ENCODE measurements at regions not wholly inside any gene's neighbourhood (a gene's known extent, or its start where the extent isn't known, plus 50 kb on each side); places are given as distances from the start of the nearest gene placed in this dataset.

DNA sequence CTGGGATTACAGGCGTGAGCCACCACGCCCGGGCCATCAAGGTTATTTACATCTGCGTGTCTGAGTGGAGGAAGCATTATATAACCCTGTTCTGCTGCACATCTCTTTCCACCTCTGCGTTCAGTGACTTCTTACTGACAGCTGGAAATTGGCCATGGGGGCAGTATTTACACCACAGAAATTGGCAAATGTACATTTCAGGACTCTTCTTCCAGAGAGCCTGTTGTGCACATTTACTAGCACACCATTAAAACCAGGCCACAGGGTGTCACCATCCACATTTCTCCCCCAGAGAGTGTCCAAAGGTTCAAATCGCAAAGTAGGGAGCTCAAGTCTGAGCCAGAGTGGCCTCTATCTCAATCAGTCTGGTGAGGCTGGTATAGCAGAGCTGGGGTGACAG lies 62.9 kb upstream of the SNX9 start:
- Histone ChIP-seq H3K9ac (no peak overlapping the region), H4K20me1 (peaks cover 0 to 19% (median 0%) of the 10 kb centered on the region in 11 experiments; a peak in 3 of 22 replicates), H3K4me3 (no peak overlapping the region), H3K4me2 (peak overlapping the region; percentile 81 to 97 (median 92)), H3K27ac (peak overlapping the region in 3 of 11 experiments; percentile 49 to 65 (median 52); a peak in 5 of 22 replicates), H3K36me3 (no peaks in the 10 kb centered on the region), H3K4me1 (peaks cover 50 to 70% (median 62%) of the 10 kb centered on the region in 10 experiments), H3K9me3 (replicated peaks in 1 of 11) (no peaks in the 10 kb centered on the region), H3K27me3 (peaks cover 0 to 22% (median 0%) of the 10 kb centered on the region in 11 experiments; a peak in 5 of 22 replicates)
- TF ChIP-seq Cebpa-rat (IDR thresholded peaks at IDR 0.05): no peak

DNA sequence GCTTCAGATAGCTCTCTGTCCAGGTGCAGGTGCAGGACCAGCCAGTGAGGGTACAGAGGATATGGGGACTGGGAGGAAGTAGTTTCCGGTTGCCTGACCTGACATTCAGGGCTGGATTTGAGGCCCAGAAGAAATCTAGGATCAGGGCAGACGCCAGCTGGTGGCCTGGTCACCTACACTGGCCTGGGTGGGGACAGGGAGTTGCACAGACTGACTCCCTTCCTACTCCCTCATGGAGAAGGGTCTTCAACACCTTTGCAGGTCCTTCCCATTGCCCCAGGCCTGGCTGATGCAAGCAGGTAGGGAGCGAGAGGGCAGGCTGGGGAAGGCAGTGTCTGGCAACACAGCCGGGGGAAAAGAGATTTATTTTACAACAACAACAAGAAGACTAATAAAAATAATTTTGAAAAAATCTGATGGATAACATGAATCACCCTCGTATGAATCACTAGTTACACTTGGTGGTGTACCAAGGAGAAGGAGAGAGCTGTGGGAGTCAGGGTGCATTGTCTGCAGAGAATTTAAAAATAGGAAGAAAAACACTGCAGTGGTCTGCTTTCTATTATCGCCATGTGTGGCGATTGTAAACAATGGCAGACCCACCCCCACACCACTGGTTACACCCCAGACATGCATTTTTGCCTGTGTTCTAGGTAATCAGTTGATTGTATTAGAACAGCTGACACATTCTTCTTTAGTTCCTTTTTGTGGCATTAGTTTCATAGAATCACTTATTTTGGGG lies 62.3 kb upstream of the SNX9 start:
- no peaks in the 10 kb centered on the region for H3K36me3 ChIP-seq
- H3K27ac ChIP-seq: peak overlapping the region in 3 of 11 experiments; percentile 49 to 65 (median 52); a peak in 5 of 22 replicates
- H3K4me3 ChIP-seq: no peak overlapping the region
- H3K9ac ChIP-seq: peak overlapping the region in 1 of 11 experiments; percentile 50; a peak in 2 of 22 replicates
- peaks cover 0 to 22% (median 0%) of the 10 kb centered on the region in 11 experiments; a peak in 5 of 22 replicates for H3K27me3 ChIP-seq
- peak overlapping the region; percentile 81 to 97 (median 92) for H3K4me2 ChIP-seq
- peaks cover 0 to 19% (median 0%) of the 10 kb centered on the region in 11 experiments; a peak in 3 of 22 replicates for H4K20me1 ChIP-seq
- no peaks in the 10 kb centered on the region for H3K9me3 ChIP-seq (replicated peaks in 1 of 11)
- no peak for TF ChIP-seq Cebpa-rat (IDR thresholded peaks at IDR 0.05)
- peaks cover 56 to 75% (median 67%) of the 10 kb centered on the region in 10 experiments for H3K4me1 ChIP-seq

- TF ChIP-seq Cebpa-rat (IDR thresholded peaks at IDR 0.05): no peak
- H3K4me1 ChIP-seq: peaks cover 63 to 80% (median 72%) of the 10 kb centered on the region in 10 experiments
- no peaks in the 10 kb centered on the region for H3K36me3 ChIP-seq
- H3K4me3 ChIP-seq: no peak overlapping the region; a peak in 1 of 20 replicates
- H3K9ac ChIP-seq: 0 out of 22 replicates have a peak overlapping the region, but pooled peaks of 2 of the 11 experiments have one; percentile 60 to 81
- H3K27me3 ChIP-seq: peaks cover 0 to 27% (median 0%) of the 10 kb centered on the region in 11 experiments; a peak in 6 of 22 replicates
- peak overlapping the region in 3 of 11 experiments; percentile 49 to 65 (median 52); a peak in 5 of 22 replicates for H3K27ac ChIP-seq
- H4K20me1 ChIP-seq: peaks cover 0 to 19% (median 0%) of the 10 kb centered on the region in 11 experiments; a peak in 3 of 22 replicates
- peak overlapping the region; percentile 81 to 97 (median 92) for H3K4me2 ChIP-seq
- H3K9me3 ChIP-seq (replicated peaks in 1 of 11): no peaks in the 10 kb centered on the region
Measured at GRCh38 chr6:157761331-157761921, 61.6 kb upstream of the SNX9 start.

DNA sequence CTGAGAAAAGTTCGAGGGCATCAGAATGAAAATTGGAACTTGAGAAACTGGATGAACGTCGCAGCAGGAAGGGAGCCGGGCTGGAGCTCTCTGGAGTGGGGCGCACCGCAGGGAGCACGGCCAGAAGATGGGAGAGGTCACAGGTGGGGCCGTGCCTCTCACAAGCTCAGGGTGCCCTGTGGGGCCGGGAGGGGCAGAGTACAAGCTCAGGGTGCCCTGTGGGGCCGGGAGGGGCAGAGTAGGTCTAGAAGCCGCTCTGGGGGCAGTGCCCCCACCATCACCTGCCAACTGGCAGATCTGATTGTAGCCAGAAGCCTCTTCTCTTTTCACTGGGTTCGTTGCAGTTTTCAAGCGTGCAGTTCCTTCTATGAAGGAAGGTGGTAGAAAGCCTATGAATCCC lies 61.1 kb upstream of the SNX9 start:
- H3K4me1 ChIP-seq: peaks cover 65 to 80% (median 73%) of the 10 kb centered on the region in 10 experiments
- no peak for TF ChIP-seq Cebpa-rat (IDR thresholded peaks at IDR 0.05)

GRCh38 chr6:157762636-157763035 lies 60.4 kb upstream of the SNX9 start:
- Histone ChIP-seq H3K4me2 (peak overlapping the region; percentile 81 to 97 (median 92)), H3K9ac (peak overlapping the region in 7 of 11 experiments; percentile 10 to 82 (median 70); a peak in 9 of 22 replicates), H3K4me3 (peak overlapping the region in 4 of 10 experiments; percentile 2 to 30 (median 20); a peak in 5 of 20 replicates), H3K27me3 (peaks cover 0 to 35% (median 4%) of the 10 kb centered on the region in 11 experiments; a peak in 6 of 22 replicates), H4K20me1 (peaks cover 0 to 19% (median 0%) of the 10 kb centered on the region in 11 experiments; a peak in 3 of 22 replicates), H3K9me3 (replicated peaks in 1 of 11) (no peaks in the 10 kb centered on the region), H3K36me3 (no peaks in the 10 kb centered on the region), H3K4me1 (peaks cover 72 to 80% (median 76%) of the 10 kb centered on the region in 10 experiments), H3K27ac (peak overlapping the region; percentile 45 to 94 (median 72); a peak in 19 of 22 replicates)
- TF ChIP-seq Cebpa-rat (IDR thresholded peaks at IDR 0.05): no peak

More for the DNA sequence above, 61.1 kb upstream of the SNX9 start:
- Histone ChIP-seq H3K27me3 (peaks cover 0 to 32% (median 0%) of the 10 kb centered on the region in 11 experiments; a peak in 6 of 22 replicates), H3K9me3 (replicated peaks in 1 of 11) (no peaks in the 10 kb centered on the region), H3K36me3 (no peaks in the 10 kb centered on the region), H4K20me1 (peaks cover 0 to 19% (median 0%) of the 10 kb centered on the region in 11 experiments; a peak in 3 of 22 replicates), H3K4me2 (peak overlapping the region; percentile 81 to 97 (median 92)), H3K27ac (peak overlapping the region in 7 of 11 experiments; percentile 39 to 79 (median 69); a peak in 8 of 22 replicates), H3K4me3 (no peak overlapping the region; a peak in 2 of 20 replicates), H3K9ac (peak overlapping the region in 3 of 11 experiments; percentile 60 to 81 (median 61); a peak in 5 of 22 replicates)

- peaks cover 0 to 19% (median 0%) of the 10 kb centered on the region in 11 experiments; a peak in 3 of 22 replicates for H4K20me1 ChIP-seq
- peaks cover 0 to 35% (median 4%) of the 10 kb centered on the region in 11 experiments; a peak in 6 of 22 replicates for H3K27me3 ChIP-seq
- TF ChIP-seq Cebpa-rat (IDR thresholded peaks at IDR 0.05): no peak
- peak overlapping the region; percentile 81 to 97 (median 92) for H3K4me2 ChIP-seq
- peak overlapping the region; percentile 45 to 94 (median 72); a peak in 21 of 22 replicates for H3K27ac ChIP-seq
- no peaks in the 10 kb centered on the region for H3K36me3 ChIP-seq
- H3K9me3 ChIP-seq (replicated peaks in 1 of 11): no peaks in the 10 kb centered on the region
- H3K9ac ChIP-seq: peak overlapping the region; percentile 23 to 82 (median 61); a peak in 19 of 22 replicates
- peak overlapping the region in 6 of 10 experiments; percentile 1 to 30 (median 15); a peak in 8 of 20 replicates for H3K4me3 ChIP-seq
- H3K4me1 ChIP-seq: peaks cover 78 to 85% (median 82%) of the 10 kb centered on the region in 10 experiments
Measured at GRCh38 chr6:157763129-157763903, 59.7 kb upstream of the SNX9 start.

DNA sequence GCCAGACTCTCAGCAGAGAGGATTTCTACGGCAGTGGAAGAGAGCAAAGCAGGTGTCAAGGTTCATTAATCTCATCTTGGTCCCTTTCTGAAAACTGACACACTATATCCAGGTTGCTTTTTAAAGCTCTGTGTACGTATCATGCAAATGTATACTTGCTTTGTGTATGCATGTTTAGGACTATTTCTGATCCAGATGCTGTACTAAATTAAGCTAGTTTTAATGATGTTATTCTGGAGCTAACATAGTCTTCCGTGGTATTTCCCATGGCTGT lies 59.2 kb upstream of the SNX9 start:
- Histone ChIP-seq H3K36me3 (no peaks in the 10 kb centered on the region), H3K4me2 (peak overlapping the region; percentile 81 to 97 (median 92)), H3K27ac (peak overlapping the region; percentile 45 to 94 (median 72)), H4K20me1 (peaks cover 0 to 19% (median 0%) of the 10 kb centered on the region in 11 experiments; a peak in 3 of 22 replicates), H3K4me1 (peaks cover 84 to 90% (median 87%) of the 10 kb centered on the region in 10 experiments), H3K4me3 (peak overlapping the region in 8 of 10 experiments; percentile 2 to 39 (median 12); a peak in 9 of 20 replicates), H3K9me3 (replicated peaks in 1 of 11) (no peaks in the 10 kb centered on the region), H3K27me3 (peaks cover 0 to 35% (median 4%) of the 10 kb centered on the region in 11 experiments; a peak in 6 of 22 replicates), H3K9ac (peak overlapping the region; percentile 27 to 82 (median 63); a peak in 20 of 22 replicates)
- no peak for TF ChIP-seq Cebpa-rat (IDR thresholded peaks at IDR 0.05)

All from BLaER1 treated with 17β-estradiol and CSF1 and Interleukin-3, amounts not matched to agents 10 nM and 100 nM (cell line).